ENCODE measurements at regions not wholly inside any gene's neighbourhood (a gene's known extent, or its start where the extent isn't known, plus 50 kb on each side); places are given as distances from the start of the nearest gene placed in this dataset.

GRCh38 chrX:145654486-145654885, 163.1 kb upstream of the SLITRK2 start:
- no peak for DNase-seq

- DNase-seq = no peak
Observed at GRCh38 chrX:145673841-145674240, 143.8 kb upstream of the SLITRK2 start.

- no peak for DNase-seq
Observed at GRCh38 chrX:145677109-145677817, 140.4 kb upstream of the SLITRK2 start.

- no peak for DNase-seq
Observed at GRCh38 chrX:145682518-145683298, 134.9 kb upstream of the SLITRK2 start.

- no peak for DNase-seq
Observed at GRCh38 chrX:145687146-145687545, 130.5 kb upstream of the SLITRK2 start.

- DNase-seq = no peak
Observed at GRCh38 chrX:145687707-145688106, 129.9 kb upstream of the SLITRK2 start.

- no peak for DNase-seq
Observed at GRCh38 chrX:145694048-145694447, 123.6 kb upstream of the SLITRK2 start.

- DNase-seq = no peak
Observed at GRCh38 chrX:145715641-145716138, 101.9 kb upstream of the SLITRK2 start.

- no peak for DNase-seq
Observed at GRCh38 chrX:145716226-145716625, 101.4 kb upstream of the SLITRK2 start.

GRCh38 chrX:145727476-145727875, 90.2 kb upstream of the SLITRK2 start:
- DNase-seq = no peak

- DNase-seq = no peak
Observed at GRCh38 chrX:145729635-145730034, 88.0 kb upstream of the SLITRK2 start.

GRCh38 chrX:145735036-145735435, 82.6 kb upstream of the SLITRK2 start:
- no peak for DNase-seq

- no peak for DNase-seq
Observed at GRCh38 chrX:145751943-145752342, 65.7 kb upstream of the SLITRK2 start.
